ENCODE measurements at regions not wholly inside any gene's neighbourhood (a gene's known extent, or its start where the extent isn't known, plus 50 kb on each side); places are given as distances from the start of the nearest gene placed in this dataset.

DNA sequence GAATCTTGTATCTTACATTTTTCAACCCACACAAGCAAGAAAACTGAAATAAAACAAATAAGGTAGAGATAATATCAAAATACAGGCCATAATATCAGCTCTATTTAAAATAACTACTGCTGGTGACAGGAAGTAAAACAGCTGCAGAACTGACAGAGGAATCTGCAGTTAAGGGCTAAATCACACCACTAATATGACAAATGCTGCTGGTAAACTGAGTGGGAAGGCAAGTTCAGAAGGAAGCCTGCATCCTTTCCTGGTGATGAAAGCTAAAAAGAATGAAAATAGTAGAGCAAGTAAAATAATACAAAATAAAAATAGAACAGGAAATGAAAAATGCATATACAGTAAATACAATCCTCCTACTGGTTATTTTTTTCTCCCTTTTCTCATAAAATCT, 1293.7 kb upstream of the C9orf72 start:
- H3K9me3 ChIP-seq (ENCODE audit: low read depth, low read length): no peaks in the 10 kb centered on the region
- no peaks in the 10 kb centered on the region for H3K27me3 ChIP-seq (ENCODE audit: insufficient read depth, low read length)
- no peaks in the 10 kb centered on the region for H3K4me1 ChIP-seq (ENCODE audit: insufficient read depth, low read length)
- no peak overlapping the region for H3K4me3 ChIP-seq (ENCODE audit: low read length)

DNA sequence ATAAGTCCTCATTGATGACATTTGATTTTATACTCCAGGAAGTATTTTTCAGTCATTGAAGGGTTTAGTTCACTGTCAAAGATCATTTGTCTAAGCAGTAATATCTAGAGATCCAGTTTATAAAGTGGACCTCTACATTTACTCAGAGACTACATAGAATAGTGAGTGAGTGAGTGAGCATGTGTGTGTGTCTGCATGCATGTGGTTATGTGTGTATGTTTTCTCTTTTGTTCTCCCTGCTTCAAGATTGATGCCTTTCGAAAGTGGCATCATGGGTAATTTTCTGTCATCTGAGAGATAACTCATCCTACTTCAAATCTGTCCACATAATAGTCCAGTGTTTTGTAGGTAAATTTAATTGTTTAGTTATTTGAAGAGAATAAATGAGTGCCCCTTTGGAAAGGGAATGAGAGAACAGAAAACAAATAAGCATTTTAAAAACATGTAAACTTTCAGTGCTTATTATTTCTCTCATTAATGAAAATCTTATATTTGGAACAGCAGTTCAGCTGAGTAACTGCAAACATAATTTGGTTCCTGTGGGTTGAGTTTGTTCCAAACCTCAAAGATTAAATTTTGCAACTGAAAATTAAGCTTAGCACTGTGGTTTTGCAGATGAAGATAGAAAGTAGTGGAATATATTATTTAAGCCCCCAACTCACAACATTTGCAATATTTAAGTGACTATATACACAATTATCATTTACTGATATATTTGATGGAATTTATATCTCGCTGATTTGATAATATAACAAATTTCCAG, 1295.1 kb upstream of the C9orf72 start:
- no peak overlapping the region for H3K4me3 ChIP-seq (ENCODE audit: low read length)
- no peaks in the 10 kb centered on the region for H3K4me1 ChIP-seq (ENCODE audit: insufficient read depth, low read length)
- no peaks in the 10 kb centered on the region for H3K27me3 ChIP-seq (ENCODE audit: insufficient read depth, low read length)
- no peaks in the 10 kb centered on the region for H3K9me3 ChIP-seq (ENCODE audit: low read depth, low read length)

GRCh38 chr9:28882529-28882928, 1309.2 kb upstream of the C9orf72 start:
- no peaks in the 10 kb centered on the region for H3K9me3 ChIP-seq (ENCODE audit: low read depth, low read length)
- H3K27me3 ChIP-seq (ENCODE audit: insufficient read depth, low read length): no peaks in the 10 kb centered on the region
- no peak overlapping the region for H3K4me3 ChIP-seq (ENCODE audit: low read length)
- H3K4me1 ChIP-seq (ENCODE audit: insufficient read depth, low read length): no peaks in the 10 kb centered on the region

DNA sequence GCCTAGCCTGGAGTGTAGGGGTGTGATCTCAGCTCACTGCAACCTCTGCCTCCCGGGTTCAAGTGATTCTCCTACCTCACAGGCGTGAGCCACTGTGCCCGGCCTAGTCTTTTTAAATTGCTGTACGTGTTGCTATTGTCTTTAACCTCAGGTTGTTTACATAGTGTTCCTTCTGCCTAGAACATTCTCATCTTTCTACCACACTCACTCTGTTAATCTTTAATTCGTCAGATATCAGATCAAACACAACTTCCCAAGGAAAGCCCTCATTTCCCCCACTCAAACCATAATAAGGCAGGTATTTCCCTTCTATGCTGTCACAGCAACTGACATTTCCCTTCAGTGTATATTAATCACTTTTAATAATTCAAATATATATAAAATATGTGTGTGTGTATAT, 1310.0 kb upstream of the C9orf72 start:
- Histone ChIP-seq H3K9me3 (ENCODE audit: low read depth, low read length) (no peaks in the 10 kb centered on the region), H3K4me1 (ENCODE audit: insufficient read depth, low read length) (no peaks in the 10 kb centered on the region), H3K4me3 (ENCODE audit: low read length) (no peak overlapping the region), H3K27me3 (ENCODE audit: insufficient read depth, low read length) (no peaks in the 10 kb centered on the region)

GRCh38 chr9:28887188-28887884, 1314.1 kb upstream of the C9orf72 start:
- Histone ChIP-seq H3K4me3 (ENCODE audit: low read length) (no peak overlapping the region), H3K9me3 (ENCODE audit: low read depth, low read length) (no peaks in the 10 kb centered on the region), H3K4me1 (ENCODE audit: insufficient read depth, low read length) (no peaks in the 10 kb centered on the region), H3K27me3 (ENCODE audit: insufficient read depth, low read length) (no peaks in the 10 kb centered on the region)

DNA sequence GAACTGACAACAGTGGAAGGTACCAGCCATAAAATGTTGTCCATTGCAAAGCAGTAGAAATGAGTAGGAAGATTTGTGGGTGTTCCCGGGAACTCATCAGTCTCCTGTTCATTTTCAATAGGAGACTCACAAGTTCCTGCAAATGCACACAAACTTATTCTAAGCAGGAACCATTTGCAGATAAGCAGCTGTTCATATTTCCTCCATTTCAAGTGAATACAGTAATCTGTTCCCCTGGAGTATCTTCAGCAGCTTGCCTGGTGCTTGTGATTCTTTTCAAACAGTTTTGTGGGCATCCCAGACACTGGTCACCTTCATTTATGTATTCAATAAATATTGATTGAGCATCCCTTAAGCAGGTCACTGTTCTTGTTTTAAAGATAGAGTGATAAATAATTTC, 1315.5 kb upstream of the C9orf72 start:
- H3K4me1 ChIP-seq (ENCODE audit: insufficient read depth, low read length): no peaks in the 10 kb centered on the region
- H3K27me3 ChIP-seq (ENCODE audit: insufficient read depth, low read length): no peaks in the 10 kb centered on the region
- no peak overlapping the region for H3K4me3 ChIP-seq (ENCODE audit: low read length)
- no peaks in the 10 kb centered on the region for H3K9me3 ChIP-seq (ENCODE audit: low read depth, low read length)

- Histone ChIP-seq H3K27me3 (ENCODE audit: insufficient read depth, low read length) (no peaks in the 10 kb centered on the region), H3K4me1 (ENCODE audit: insufficient read depth, low read length) (no peaks in the 10 kb centered on the region), H3K9me3 (ENCODE audit: low read depth, low read length) (no peaks in the 10 kb centered on the region), H3K4me3 (ENCODE audit: low read length) (no peak overlapping the region)
Observed at GRCh38 chr9:28892538-28892937, 1319.3 kb upstream of the C9orf72 start.

DNA sequence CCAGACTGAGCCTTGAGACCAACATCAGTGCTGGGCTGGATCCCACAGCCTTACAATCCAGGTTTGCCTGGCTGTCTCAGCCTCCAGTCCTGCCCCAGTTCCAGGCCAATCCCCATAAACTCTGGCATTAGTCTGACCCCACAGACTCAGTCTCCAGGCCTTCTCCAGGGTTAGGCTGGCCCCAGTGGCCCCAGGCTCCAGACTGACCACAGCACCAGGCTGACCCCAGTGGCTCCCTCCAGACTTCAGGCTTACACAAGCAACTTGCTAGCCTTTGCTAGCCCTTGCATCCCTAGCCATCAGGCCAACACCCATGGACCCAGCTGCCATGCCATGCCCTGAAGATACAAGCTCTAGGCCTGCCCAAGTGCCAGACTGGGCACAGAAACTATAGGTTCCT, 1326.0 kb upstream of the C9orf72 start:
- Histone ChIP-seq H3K27me3 (ENCODE audit: insufficient read depth, low read length) (no peaks in the 10 kb centered on the region), H3K9me3 (ENCODE audit: low read depth, low read length) (no peaks in the 10 kb centered on the region), H3K4me1 (ENCODE audit: insufficient read depth, low read length) (no peaks in the 10 kb centered on the region), H3K4me3 (ENCODE audit: low read length) (no peak overlapping the region)

- H3K27me3 ChIP-seq (ENCODE audit: insufficient read depth, low read length): no peaks in the 10 kb centered on the region
- no peak overlapping the region for H3K4me3 ChIP-seq (ENCODE audit: low read length)
- no peaks in the 10 kb centered on the region for H3K4me1 ChIP-seq (ENCODE audit: insufficient read depth, low read length)
- no peaks in the 10 kb centered on the region for H3K9me3 ChIP-seq (ENCODE audit: low read depth, low read length)
Observed at GRCh38 chr9:28899926-28900325, 1326.6 kb upstream of the C9orf72 start.

GRCh38 chr9:28900406-28900805, 1327.1 kb upstream of the C9orf72 start:
- H3K4me3 ChIP-seq (ENCODE audit: low read length): no peak overlapping the region

GRCh38 chr9:28909526-28909925, 1336.2 kb upstream of the C9orf72 start:
- Histone ChIP-seq H3K4me3 (ENCODE audit: low read length) (no peak overlapping the region), H3K9me3 (ENCODE audit: low read depth, low read length) (no peaks in the 10 kb centered on the region), H3K27me3 (ENCODE audit: insufficient read depth, low read length) (no peaks in the 10 kb centered on the region), H3K4me1 (ENCODE audit: insufficient read depth, low read length) (no peaks in the 10 kb centered on the region)

More at GRCh38 chr9:28900406-28900805, 1327.1 kb upstream of the C9orf72 start:
- no peaks in the 10 kb centered on the region for H3K27me3 ChIP-seq (ENCODE audit: insufficient read depth, low read length)
- H3K4me1 ChIP-seq (ENCODE audit: insufficient read depth, low read length): no peaks in the 10 kb centered on the region
- H3K9me3 ChIP-seq (ENCODE audit: low read depth, low read length): no peaks in the 10 kb centered on the region

GRCh38 chr9:28912621-28913020, 1339.3 kb upstream of the C9orf72 start:
- H3K4me1 ChIP-seq (ENCODE audit: insufficient read depth, low read length): no peaks in the 10 kb centered on the region
- no peaks in the 10 kb centered on the region for H3K27me3 ChIP-seq (ENCODE audit: insufficient read depth, low read length)
- H3K4me3 ChIP-seq (ENCODE audit: low read length): no peak overlapping the region
- no peaks in the 10 kb centered on the region for H3K9me3 ChIP-seq (ENCODE audit: low read depth, low read length)

- H3K27me3 ChIP-seq (ENCODE audit: insufficient read depth, low read length): no peaks in the 10 kb centered on the region
- H3K4me3 ChIP-seq (ENCODE audit: low read length): no peak overlapping the region
- H3K9me3 ChIP-seq (ENCODE audit: low read depth, low read length): no peaks in the 10 kb centered on the region
- H3K4me1 ChIP-seq (ENCODE audit: insufficient read depth, low read length): no peaks in the 10 kb centered on the region
Observed at GRCh38 chr9:28915202-28915930, 1342.1 kb upstream of the C9orf72 start.

DNA sequence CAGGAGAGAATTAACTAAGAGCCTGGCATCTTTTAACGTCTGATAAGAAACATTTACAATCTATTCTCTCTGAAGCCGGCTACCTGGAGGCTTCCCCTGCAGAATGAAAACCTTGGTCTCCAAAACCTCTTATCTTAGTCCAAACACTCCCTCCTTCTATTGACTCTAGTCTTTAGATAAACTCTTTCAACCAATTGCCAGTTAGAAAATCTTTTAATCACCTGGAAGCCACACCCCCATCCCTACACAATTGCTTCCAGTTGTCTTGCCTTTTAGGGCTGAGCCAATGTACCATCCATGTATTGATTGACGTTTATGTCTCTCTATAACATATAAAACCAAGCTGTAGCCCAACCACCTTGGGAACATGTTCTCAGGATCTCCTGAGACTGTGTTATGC, 1343.1 kb upstream of the C9orf72 start:
- Histone ChIP-seq H3K9me3 (ENCODE audit: low read depth, low read length) (no peaks in the 10 kb centered on the region), H3K4me3 (ENCODE audit: low read length) (no peak overlapping the region), H3K27me3 (ENCODE audit: insufficient read depth, low read length) (no peaks in the 10 kb centered on the region), H3K4me1 (ENCODE audit: insufficient read depth, low read length) (no peaks in the 10 kb centered on the region)

DNA sequence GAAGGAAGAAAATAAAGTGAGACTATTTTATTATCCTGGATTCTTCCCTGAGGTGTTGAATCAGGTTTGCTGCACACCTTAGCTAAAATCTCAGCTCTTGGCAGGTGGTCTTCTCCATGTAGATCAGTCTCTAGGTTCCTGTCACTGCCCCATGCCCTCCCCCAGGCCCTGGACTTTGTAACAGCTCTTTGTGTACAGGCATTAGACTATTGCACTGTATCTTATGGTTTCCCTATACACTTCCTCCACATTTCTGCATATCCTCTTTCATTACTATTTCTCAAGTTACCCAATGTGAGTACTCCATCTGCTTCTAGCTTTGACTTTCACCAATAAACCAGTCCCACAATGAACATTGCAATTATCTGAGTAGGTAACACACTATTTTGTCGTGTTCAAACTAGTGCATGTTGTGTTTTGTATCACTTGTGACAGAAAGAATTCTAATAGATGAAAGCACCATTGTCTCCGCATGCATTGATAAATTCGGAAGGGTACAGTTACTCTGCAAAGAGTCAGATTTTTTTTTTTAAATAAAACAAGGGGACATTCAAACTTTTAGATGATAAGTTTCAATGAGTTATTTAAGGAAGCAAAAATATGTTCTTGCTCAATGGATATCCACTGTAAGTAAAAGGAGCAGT, 1348.7 kb upstream of the C9orf72 start:
- no peaks in the 10 kb centered on the region for H3K4me1 ChIP-seq (ENCODE audit: insufficient read depth, low read length)
- no peaks in the 10 kb centered on the region for H3K9me3 ChIP-seq (ENCODE audit: low read depth, low read length)
- H3K4me3 ChIP-seq (ENCODE audit: low read length): no peak overlapping the region
- no peaks in the 10 kb centered on the region for H3K27me3 ChIP-seq (ENCODE audit: insufficient read depth, low read length)
